Fibroblast of upper back skin (primary cell): ENCODE measurements at regions not wholly inside any gene's neighbourhood (a gene's known extent, or its start where the extent isn't known, plus 50 kb on each side); places are given as distances from the start of the nearest gene placed in this dataset.

Source experiments
- DNase-seq: peaks from one replicate; pipeline ENCODE4 v3.0.0-alpha.2; 2013

DNA sequence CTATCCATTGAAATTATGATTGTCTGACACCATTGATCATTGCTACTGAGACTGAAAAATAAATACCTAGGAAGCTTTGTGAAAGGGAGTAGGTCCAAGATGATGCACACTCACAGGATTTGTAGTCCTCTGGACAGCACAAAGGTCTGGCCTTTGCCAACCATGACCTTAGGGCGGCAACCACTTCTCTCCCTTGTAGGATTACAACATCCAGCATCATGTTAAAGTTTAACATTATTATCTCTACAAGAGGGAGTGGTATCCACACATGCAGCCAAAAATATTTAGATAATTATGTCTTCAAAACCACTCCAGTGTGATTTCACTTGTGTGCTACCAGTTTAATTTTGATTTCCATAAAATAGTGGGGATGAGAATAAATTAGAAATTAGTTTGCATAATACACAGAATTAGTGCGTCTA, 51.1 kb upstream of the NHSL1 start:
- no peak for DNase-seq

DNA sequence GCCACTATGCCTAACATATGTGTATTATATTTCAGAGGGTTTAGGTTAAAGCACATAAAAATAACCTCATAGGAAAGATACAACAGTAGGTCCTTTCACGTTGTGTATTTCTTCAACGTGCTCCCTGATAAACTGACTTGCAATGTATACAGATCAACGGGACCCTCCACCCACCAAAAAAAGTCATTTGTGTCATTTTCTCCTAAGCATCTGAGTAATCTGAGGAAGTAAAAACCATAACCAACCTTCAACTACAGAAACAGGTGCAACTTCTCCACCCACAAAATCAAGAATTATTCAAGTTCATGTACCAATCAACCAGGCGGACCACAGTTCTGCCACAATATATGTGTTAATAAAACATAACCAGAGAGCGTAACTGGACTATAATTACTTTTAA, 54.9 kb upstream of the NHSL1 start:
- no peak for DNase-seq

DNA sequence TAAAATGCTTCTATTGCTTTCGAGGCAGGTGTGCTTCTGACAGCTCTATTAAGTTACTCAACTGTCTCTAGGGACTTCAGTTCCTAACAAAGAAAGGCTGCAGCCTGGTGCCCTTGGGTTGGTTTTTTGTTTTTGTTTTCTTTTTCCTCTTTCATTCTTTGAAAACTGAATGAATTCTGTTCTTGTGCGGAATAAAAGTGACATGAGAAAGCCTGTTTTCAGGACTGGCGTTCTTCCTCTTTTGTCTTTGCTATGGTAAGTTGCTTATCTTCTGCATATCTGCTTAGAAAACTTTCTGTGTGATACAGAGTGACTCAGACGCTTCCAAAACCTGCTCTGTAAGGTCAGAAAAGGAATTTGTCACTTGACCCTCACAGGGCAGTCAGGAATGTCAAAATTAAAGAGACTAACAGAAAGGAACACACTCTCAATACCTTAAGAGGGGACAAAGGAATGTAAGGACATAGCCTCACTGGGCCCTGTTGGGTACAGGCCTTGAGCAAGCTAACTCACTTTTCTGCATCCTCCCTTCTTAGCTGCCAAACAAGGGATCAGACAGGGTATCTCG, 56.2 kb upstream of the NHSL1 start:
- no peak for DNase-seq

DNA sequence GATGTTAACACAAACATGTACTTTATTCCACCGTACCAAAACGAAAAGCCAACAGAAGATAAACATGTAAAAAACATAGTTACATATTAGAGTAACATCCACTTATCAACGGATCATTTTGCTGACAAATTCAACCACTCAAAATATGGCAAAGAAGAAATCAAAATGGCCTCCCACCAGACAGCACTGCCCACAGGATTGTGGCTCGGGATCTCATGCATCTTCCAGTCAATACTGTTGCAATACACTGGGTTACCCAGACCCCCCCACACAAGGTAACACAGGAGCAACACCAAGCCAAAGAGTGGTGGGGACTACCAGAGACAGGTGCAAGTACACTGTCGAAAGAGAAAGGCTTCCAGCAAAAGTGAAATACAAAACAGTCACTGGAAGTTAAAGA, 57.9 kb upstream of the NHSL1 start:
- DNase-seq, result no peak

DNA sequence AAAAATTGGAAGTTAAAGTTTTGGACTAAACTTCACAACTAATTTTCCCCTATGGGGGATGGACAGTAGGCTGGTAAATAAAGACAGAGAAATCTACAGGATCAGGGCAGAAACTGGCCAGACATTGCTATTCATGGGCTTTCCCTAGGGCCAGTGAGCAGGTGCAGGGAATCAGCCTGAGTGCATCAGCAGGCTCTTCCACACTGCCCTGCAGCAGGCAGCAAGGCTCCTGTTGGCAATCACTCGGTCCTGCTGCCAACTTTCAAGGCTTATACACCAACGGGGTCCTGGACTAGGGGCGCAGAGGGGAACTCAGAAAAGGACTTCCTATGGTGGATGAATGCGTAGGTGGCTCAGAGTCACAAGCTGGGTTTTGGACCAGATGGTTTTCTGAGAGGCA, 59.8 kb upstream of the NHSL1 start:
- DNase-seq, result no peak

DNA sequence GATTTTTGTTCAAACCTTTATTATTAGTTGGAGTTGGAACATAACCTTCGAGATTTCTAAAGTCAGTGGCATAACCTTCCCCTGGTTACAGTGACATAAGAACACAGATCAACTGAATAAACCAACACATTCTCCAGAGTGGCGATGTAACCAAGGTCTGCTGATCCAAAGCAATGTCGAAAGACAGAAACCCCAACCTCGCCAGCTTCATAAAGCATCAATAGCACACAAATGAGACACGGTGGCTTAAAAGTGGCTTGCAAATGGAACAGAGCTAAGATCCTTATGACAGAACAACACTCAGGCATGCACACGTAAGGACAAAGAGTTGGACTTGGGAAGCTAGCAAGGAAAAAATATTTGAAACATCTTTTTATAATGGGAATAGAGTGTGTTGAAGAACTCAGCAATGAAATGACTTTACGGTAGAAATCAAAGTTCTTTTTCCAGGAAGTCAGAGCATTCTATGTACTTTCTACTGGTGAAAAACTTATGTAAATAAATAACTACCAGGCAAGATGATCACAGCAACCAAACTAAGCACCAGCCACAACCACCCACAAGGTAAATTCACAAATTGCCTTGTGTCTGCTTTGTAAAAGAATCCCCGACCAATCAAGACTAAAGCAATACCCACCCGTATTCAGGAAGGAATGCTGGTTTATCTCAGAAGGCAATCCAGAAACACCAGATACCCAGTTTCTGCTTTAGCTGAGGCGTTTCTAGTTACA, 61.0 kb upstream of the NHSL1 start:
- DNase-seq, result no peak

DNA sequence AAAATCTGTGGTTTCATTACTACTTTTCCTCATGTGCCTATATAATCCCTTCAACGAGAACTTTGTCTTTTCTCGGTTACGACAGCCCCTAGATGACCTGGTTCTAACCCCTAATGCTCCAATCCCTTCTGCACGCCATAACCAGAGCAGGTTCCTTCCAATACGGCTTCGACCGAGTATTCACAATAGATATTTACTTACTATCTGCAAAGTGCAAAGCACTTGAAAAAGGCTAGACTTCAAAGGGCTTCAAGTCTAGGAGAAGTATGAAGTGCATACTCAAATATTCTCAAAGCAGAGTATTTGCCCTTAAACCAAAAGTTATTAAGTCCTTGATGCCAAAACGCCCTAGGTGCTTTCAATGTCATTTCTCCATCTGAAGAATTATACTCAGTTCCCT, 63.4 kb upstream of the NHSL1 start:
- no peak for DNase-seq

DNA sequence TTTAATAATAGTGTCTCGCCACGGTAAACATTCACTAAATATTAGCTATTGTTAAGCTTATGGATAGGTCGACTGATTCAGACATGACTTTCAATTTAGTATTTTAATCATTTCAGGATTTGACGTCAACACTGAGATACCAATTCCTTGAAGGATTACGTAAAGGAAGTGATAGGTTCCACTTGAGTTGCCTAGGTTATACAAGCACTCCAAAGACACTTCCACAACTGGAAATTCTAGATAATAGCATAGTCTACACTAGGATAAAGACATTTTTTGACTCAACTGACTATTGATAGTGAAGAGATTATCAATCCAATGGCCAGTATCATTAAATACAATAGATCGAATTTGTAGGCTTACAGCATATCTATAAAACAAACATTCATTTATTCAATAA, 63.9 kb upstream of the NHSL1 start:
- DNase-seq, result no peak

DNA sequence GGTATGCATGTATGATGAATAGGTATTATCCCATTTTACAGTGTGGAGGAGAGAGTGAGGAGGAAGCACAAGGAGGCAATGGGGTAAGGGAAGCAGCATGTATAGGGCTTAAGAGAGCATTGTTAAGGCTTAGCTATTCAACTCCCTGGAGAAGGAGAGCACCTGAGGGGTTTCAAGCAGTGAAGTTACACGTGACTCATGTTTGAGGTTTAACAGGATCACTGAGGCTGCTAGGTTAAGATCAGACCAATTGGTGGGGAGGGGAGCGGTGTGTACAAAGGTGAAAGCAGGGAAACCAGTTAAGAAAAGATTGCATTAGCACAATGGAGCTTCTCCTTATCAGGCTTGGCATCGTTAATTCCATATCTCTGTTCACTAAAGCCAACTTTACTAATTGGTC, 64.4 kb upstream of the NHSL1 start:
- DNase-seq, result no peak

DNA sequence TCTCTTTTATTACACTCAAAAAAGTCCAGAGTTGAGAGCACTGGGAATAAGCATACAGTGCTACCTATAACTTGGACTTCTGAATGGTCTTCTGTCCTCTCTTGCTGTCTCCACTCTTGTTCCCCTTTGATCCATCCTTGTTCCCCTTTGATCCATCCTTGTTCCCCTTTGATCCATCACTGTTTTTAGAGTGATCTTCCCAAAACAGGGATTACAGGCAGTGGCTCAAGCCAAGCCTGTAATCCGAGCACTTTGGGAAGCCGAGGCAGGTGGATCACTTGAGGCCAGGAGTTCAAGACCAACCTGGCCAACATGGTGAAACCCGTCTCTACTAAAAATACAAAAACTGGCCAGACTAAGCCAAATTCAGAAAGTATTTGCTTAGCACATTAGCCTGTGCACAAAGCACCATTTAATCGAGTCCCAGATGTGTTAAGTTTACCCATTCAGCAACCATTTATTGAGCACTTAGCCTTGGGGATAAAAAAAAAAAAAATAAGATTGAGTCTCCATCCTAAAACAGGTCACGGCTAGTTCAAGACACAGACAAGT, 65.0 kb upstream of the NHSL1 start:
- no peak for DNase-seq

DNA sequence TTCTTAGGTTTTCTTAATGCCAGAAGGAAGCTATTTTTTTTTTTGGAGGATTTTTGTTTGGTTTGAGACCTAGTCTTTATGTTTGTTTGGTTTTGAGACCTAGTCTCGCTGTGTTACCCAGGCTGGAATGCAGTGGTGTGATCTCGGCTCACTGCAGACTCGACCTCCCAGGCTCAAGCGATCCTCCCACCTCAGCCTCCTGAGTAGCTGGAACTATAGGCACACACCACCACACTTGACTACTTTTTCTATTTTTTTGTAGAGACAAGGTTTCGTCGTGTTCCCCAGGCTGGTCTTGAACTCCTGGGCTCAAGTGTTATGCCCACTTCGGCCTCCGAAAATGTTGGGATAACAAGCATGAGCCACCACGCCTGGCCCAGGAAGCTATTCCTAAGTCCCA, 67.8 kb upstream of the NHSL1 start:
- DNase-seq, result no peak

DNA sequence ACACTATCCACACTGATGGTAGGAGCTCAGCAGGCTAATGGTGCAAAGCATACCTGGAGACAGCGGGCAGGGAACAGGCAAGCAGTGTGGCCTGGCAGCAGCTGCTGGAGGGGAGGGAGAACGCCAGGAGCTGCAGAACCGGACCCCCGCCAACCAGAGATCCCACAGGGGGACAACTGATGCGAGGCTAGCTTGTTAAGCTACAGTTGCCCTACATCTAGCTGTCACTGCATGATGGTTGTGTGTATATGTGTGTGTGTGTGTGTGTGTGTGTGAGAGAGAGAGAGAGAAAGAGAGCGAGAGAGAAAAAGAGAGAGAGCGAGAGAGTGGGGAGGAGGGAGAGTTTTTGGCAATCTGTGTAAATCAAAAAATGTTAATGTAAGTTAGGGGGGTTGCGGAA, 69.7 kb upstream of the NHSL1 start:
- no peak for DNase-seq

DNA sequence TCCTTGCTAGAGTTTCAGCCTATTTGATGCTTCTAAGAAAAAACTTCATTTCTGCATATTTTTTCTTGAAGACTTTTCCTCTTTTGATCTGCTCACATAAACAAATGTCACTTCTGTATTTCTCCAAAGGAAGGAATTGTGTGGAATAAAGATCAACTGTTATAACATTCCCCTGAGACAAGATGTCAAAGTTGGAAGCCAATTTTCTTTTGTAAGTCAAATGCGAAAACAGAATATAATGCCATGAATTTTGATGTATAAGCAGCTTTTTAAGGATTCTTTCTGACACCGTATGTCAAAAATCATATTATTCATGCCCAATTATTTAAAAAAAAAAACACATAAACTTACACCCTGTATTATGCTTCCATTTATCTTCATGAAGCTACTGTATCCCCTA, 70.3 kb upstream of the NHSL1 start:
- DNase-seq, result no peak

DNA sequence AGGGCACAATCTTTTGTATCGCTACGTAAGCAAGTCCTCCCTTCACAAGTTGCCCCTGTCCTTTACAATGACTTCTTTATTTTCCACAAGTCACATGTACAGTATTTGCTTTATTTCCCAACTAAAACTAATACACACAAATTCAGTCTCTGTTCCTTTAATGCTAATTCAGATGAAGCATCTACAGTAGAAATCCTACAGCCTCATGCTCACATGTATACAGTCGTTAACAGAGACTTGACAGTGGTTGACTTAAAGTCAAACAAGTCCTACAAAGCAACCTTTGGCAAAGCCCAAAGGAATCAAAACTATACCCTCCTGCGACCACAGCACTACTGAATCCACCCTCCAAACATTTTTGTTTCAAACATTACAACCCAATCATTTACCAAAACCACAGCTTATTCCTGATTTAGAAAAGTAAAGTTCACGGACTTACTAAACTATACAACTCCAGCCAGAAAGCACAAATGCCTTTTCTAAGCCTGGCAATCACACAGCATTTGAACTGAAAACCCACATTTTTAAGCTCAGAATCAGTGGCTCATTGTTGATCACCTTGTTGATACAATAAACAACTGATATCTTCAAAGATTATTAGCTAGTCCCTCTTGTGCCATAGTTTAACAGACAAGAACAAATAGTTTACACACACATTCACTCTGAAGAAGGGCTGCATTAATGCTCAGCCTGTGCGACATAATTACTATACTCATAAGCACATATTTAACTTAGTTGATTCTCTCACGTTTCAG, 70.9 kb upstream of the NHSL1 start:
- no peak for DNase-seq

DNA sequence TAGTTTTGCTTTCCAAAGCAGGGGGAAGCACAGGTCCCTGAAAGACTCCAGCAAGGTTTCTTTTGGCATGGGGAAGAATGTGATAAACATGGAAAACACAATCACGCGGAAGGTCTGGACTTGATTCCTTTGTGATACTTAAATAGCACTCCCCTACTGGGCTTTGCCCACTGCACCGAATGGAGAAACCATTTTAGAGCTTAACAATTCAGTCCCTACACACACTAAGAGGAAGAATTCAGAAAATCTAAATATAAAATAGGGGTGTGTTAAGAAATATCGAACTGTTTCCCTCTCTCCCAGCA, 71.4 kb upstream of the NHSL1 start:
- DNase-seq, result no peak

DNA sequence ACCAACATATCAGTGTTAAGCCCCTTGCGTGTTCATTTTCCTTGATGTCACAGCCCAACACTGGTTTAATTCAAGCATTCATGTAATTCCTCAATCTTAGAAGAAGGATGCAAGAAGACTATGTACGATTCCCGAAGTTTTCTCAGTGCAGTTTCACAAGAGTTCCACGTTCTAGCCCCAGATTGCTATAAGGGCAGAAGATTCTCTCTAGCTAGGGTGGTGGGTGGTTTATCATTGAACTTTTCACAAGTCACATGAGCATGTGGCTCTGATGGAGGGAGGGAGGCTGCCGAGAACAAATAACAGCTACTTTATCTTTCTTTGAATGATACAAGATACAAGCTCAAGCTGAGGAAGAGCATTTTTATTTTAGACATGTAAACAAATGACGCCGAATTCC, 71.9 kb upstream of the NHSL1 start:
- DNase-seq, result no peak

DNA sequence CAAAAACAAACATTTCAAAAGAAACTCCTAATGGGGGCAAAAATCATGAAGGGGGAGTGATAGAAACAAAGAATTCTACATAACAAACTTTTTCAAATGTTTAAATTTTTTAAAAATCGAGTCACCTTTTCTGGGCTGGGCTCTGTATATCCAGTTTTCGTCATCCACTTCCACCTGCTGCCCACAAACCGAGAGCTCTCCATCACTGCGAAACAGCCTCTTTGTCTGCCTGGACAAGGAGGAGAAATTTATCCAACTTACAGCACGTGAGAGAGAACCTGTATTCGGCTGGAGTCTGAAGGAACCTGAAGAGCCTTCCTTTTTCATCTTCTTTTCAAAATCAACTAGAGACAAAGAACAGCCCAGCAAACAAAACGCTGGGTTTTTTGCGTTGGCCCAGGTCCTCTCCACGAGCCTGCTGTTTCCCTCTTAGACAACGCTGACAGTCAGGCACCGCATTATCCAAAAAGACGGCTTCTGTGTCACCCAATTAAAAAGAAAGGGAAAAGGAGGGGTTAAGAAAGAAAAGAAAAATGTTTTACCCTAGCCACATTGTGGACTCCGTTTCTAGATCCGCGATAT, 72.4 kb upstream of the NHSL1 start:
- DNase-seq, result no peak

DNA sequence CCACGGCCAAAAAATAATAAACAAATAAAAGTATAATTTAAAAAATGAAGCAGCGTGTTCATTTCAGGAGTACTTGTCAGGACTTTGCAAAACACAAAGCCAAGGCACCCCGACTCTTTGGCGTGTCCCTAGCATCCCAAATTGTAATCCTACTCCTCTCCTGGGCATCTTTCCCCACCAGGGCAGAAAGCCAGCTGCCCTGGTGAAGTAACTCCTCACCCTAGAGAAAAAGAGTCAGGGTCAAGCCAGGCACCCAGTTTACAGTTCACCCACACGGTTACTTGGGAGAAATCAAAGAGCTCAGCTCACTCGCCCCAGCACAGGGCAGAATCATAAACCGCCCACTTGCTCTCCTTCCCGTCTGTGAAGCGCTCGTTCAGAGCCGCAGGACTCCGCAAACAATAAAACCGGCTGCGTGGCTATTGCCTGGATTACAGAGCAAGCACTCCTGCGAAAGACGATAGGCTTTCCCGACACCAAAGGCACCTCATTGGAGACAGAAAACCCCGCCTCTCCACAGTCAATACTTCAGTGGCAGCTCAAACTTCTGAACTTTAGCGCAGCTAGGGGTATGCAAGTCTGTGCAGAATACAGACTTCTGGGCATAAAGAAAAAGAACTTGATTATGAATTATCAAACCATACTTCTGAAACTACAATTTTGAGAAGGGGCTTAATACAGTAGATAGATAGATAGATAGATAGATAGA, 73.0 kb upstream of the NHSL1 start:
- DNase-seq, result peak; percentile 82

DNA sequence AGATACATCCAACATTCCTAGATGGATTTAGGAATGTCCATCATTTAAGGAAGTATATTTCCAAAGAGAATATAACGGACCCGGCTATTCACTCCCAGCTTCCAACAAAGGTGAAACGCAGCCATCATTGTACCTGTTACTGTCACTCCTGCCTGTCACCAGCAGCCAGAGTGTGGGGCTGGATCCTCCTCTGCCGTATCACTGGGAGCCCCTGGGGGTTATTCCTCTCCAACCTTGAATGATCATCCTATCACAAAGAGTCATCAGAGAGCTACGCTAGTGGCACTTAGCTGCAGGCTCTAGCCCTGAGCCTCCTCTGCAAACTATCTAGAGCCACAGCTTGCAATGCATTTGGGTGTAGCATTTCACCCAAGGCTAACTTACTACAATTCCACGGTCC, 73.6 kb upstream of the NHSL1 start:
- DNase-seq, result no peak

DNA sequence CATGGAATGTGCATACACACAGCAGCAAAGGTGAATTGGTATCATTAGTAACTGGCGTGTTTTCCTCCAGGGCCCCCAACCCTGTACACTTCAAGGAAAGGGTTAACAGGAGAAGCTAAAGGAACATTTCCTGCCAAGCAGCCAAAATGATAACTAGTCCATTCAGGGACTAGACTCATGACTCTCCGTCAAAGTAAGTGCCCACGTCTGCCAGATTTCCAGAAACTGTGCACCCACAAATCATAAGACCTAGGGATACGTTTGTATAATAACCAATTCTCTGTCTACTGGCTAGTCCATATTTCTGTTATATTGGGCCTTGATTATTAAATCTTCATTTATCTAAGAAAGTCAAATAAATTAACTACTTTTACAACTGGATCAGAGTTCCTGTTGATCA, 76.0 kb upstream of the NHSL1 start:
- no peak for DNase-seq

DNA sequence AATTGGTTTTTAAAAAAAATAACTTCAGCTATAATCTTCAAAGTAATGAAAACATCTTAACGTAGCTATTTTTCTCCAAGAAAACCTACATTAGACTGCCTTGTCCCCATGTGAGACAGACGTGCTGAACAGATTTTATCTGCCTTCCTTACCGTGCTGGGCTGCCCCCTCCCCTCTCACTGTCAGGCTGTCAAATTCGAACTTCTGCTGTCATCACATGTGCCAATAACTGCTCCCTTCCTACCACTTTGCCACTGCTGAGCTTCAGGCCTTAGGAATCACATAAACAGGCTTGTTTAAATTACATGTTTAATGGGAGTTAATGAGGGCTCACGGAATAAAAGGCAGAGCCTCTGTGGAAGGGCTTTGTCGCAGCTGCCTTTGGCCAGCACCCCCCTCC, 77.0 kb upstream of the NHSL1 start:
- no peak for DNase-seq

DNA sequence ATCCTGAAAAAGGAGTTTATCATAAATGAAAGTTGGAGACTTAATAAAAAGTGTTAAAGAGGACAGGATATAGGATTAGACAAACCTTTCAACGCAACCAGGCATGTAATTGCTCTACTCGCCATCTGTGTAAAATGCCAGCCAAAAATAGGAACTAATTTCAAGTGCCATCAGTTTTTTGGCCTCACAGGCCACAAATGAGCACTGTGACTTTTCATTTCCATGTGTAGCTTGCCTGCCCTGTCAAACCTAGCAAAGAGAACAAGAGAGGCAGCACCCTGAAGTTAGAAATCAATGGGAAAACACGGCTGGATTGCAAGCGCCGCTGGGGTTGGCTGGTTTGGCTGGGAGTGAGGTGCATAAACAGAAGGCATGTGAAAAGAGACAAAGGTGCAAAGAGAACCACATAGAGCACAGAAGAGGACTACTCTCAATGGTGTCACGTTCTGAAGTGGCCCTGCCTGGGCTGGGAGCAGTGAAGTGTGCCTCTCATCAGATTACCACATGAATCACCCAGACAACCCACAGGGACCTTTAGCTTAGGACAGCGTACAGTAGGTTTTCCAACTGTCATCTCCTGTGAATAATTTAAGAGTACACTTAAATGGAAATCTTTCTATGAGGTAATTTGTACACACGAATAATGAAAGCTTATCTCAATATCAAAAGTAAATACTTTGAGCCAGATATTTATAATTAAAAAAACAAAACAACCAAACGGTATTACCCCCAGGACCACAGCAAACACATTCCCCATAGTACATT, 78.0 kb upstream of the NHSL1 start:
- DNase-seq, result no peak

DNA sequence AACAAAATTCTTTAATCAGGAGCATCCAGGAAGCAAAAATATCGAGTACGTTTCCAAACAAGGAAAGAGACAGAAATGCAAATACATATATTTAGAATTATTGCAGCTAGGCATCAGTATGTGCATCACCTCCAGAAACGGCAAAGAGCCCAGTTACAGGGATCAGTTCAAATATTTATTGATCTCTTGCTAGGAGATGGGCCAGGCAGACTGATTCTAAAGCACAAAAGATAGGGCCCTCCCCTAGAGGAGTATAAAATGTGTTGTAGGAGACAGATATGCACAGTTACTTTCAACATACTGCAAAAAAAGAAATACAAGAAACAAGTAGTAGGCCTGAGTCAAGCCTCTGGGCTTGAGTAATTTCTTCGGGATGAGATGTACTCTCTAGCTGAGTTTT, 80.7 kb upstream of the NHSL1 start:
- no peak for DNase-seq
